ENCODE measurements at regions not wholly inside any gene's neighbourhood (a gene's known extent, or its start where the extent isn't known, plus 50 kb on each side); places are given as distances from the start of the nearest gene placed in this dataset.

DNA sequence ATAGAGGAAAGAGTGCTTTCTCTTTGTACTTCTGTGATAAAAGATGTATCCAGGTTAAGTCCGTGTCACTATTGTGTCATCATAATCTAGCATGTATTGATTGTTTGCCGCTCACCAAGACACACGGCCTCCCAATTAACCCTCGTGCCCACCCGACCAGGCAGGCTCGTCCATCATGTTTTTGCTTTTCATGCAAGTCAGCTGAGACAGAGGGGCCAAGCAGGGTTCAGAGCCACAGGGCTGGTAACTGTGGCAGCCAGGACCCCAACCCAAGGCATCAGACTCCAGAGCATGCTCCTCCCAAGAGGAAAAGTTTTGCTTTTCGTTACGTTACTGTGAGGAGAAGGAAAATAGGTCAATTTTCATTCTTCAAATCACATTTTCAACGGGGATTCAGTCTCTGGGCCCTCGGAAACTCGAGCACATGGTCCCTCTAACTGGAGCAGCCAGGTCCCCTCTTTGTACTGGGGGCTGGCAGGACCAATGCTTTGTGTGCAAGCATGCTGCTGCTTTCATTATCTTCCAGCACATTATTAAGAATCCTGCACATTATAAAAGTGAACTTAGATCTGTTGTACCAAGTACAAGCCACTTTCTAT is 161.1 kb upstream of the TOPAZ1 start:
- TF ChIP-seq, protein P1, sequence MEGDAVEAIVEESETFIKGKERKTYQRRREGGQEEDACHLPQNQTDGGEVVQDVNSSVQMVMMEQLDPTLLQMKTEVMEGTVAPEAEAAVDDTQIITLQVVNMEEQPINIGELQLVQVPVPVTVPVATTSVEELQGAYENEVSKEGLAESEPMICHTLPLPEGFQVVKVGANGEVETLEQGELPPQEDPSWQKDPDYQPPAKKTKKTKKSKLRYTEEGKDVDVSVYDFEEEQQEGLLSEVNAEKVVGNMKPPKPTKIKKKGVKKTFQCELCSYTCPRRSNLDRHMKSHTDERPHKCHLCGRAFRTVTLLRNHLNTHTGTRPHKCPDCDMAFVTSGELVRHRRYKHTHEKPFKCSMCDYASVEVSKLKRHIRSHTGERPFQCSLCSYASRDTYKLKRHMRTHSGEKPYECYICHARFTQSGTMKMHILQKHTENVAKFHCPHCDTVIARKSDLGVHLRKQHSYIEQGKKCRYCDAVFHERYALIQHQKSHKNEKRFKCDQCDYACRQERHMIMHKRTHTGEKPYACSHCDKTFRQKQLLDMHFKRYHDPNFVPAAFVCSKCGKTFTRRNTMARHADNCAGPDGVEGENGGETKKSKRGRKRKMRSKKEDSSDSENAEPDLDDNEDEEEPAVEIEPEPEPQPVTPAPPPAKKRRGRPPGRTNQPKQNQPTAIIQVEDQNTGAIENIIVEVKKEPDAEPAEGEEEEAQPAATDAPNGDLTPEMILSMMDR (IDR thresholded peaks at IDR 0.05; ENCODE audit: poor library complexity) = no peak
- no peak for TF ChIP-seq EZH2 (IDR thresholded peaks at IDR 0.05; ENCODE audit: borderline replicate concordance)

Data from hepatocyte (in vitro differentiated cells).